OCI-LY7 (cell line): ENCODE measurements at regions not wholly inside any gene's neighbourhood (a gene's known extent, or its start where the extent isn't known, plus 50 kb on each side); places are given as distances from the start of the nearest gene placed in this dataset.

ENCODE experiments used
- EZH2phosphoT487 ChIP-seq: fragments of 200-600 bp; sonication (generic); IDR thresholded peaks from 2 replicates; pipeline ENCODE4 v1.6.1; 2018; ENCODE audit warnings: low read depth, borderline replicate concordance, mild to moderate bottlenecking, mixed run types, antibody characterized with exemption, low read length, moderate library complexity, mixed read lengths
- TF ChIP-seq, protein P1 (sequence below): fragments of 200-600 bp; sonication (generic); conservative IDR thresholded peaks from 2 replicates; pipeline ENCODE4 v1.5.1; 2014; ENCODE audit warnings: mild to moderate bottlenecking, antibody characterized with exemption, low read length, moderate library complexity, mixed read lengths

GRCh38 chr2:64780041-64780440 is 126.3 kb upstream of the SERTAD2 start:
- TF ChIP-seq, protein P1, sequence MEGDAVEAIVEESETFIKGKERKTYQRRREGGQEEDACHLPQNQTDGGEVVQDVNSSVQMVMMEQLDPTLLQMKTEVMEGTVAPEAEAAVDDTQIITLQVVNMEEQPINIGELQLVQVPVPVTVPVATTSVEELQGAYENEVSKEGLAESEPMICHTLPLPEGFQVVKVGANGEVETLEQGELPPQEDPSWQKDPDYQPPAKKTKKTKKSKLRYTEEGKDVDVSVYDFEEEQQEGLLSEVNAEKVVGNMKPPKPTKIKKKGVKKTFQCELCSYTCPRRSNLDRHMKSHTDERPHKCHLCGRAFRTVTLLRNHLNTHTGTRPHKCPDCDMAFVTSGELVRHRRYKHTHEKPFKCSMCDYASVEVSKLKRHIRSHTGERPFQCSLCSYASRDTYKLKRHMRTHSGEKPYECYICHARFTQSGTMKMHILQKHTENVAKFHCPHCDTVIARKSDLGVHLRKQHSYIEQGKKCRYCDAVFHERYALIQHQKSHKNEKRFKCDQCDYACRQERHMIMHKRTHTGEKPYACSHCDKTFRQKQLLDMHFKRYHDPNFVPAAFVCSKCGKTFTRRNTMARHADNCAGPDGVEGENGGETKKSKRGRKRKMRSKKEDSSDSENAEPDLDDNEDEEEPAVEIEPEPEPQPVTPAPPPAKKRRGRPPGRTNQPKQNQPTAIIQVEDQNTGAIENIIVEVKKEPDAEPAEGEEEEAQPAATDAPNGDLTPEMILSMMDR = no peak
- no peak for TF ChIP-seq EZH2phosphoT487
